GM18505 (cell line): ENCODE measurements at regions not wholly inside any gene's neighbourhood (a gene's known extent, or its start where the extent isn't known, plus 50 kb on each side); places are given as distances from the start of the nearest gene placed in this dataset.

ENCODE experiments used
- ATAC-seq: cut with Tn5 transposase; IDR thresholded peaks from one replicate; pipeline ENCODE4 v1.9.1; 2021; ENCODE audit not compliant: unreplicated experiment
- POLR2A ChIP-seq: IDR thresholded peaks from 4 replicates; pipeline ENCODE4 v1.6.1; 2011; ENCODE audit warnings: borderline replicate concordance; ENCODE audit not compliant: insufficient read depth, insufficient read length; ENCODE audit errors: extremely low read depth

- ATAC-seq: no peak
- TF ChIP-seq POLR2A: no peak
Observed at GRCh38 chr2:221810245-221810644, 238.1 kb upstream of the EPHA4 start.

- TF ChIP-seq POLR2A: no peak
- ATAC-seq: no peak
Observed at GRCh38 chr2:221808488-221808887, 236.4 kb upstream of the EPHA4 start.

- ATAC-seq: no peak
- TF ChIP-seq POLR2A: no peak
Observed at GRCh38 chr2:221807706-221808105, 235.6 kb upstream of the EPHA4 start.

GRCh38 chr2:221802089-221802488 is 230.0 kb upstream of the EPHA4 start:
- ATAC-seq: no peak
- TF ChIP-seq POLR2A: no peak

- no peak for ATAC-seq
- no peak for TF ChIP-seq POLR2A
Observed at GRCh38 chr2:221792971-221793521, 220.9 kb upstream of the EPHA4 start.

GRCh38 chr2:221791844-221792243 is 219.7 kb upstream of the EPHA4 start:
- no peak for TF ChIP-seq POLR2A
- ATAC-seq: no peak

GRCh38 chr2:221787561-221787960 is 215.5 kb upstream of the EPHA4 start:
- ATAC-seq: no peak
- TF ChIP-seq POLR2A: no peak

- TF ChIP-seq POLR2A: no peak
- no peak for ATAC-seq
Observed at GRCh38 chr2:221786297-221786926, 214.3 kb upstream of the EPHA4 start.

GRCh38 chr2:221780281-221780688 is 208.2 kb upstream of the EPHA4 start:
- no peak for TF ChIP-seq POLR2A
- no peak for ATAC-seq

GRCh38 chr2:221779614-221780067 is 207.5 kb upstream of the EPHA4 start:
- ATAC-seq: no peak
- no peak for TF ChIP-seq POLR2A

- no peak for TF ChIP-seq POLR2A
- ATAC-seq: no peak
Observed at GRCh38 chr2:221778025-221778424, 205.9 kb upstream of the EPHA4 start.

GRCh38 chr2:221777119-221777518 is 205.0 kb upstream of the EPHA4 start:
- ATAC-seq: no peak
- no peak for TF ChIP-seq POLR2A

GRCh38 chr2:221775096-221775495 is 203.0 kb upstream of the EPHA4 start:
- no peak for ATAC-seq

GRCh38 chr2:221774136-221774535 is 202.0 kb upstream of the EPHA4 start:
- TF ChIP-seq POLR2A: no peak

More at GRCh38 chr2:221775096-221775495, 203.0 kb upstream of the EPHA4 start:
- no peak for TF ChIP-seq POLR2A

GRCh38 chr2:221771297-221771696 is 199.2 kb upstream of the EPHA4 start:
- TF ChIP-seq POLR2A: no peak
- no peak for ATAC-seq

More at GRCh38 chr2:221774136-221774535, 202.0 kb upstream of the EPHA4 start:
- no peak for ATAC-seq
